VCaP (cell line): ENCODE measurements at regions not wholly inside any gene's neighbourhood (a gene's known extent, or its start where the extent isn't known, plus 50 kb on each side); places are given as distances from the start of the nearest gene placed in this dataset.

Experiments
- H3K27ac ChIP-seq: fragments of 450-650 bp; 2 replicates; pipeline ENCODE4 v1.5.1; 2017
- TF ChIP-seq, protein P1 (sequence below): fragments of 450-650 bp; conservative IDR thresholded peaks from 2 replicates; pipeline ENCODE4 v1.5.1; 2017; ENCODE audit warnings: mild to moderate bottlenecking, moderate library complexity

DNA sequence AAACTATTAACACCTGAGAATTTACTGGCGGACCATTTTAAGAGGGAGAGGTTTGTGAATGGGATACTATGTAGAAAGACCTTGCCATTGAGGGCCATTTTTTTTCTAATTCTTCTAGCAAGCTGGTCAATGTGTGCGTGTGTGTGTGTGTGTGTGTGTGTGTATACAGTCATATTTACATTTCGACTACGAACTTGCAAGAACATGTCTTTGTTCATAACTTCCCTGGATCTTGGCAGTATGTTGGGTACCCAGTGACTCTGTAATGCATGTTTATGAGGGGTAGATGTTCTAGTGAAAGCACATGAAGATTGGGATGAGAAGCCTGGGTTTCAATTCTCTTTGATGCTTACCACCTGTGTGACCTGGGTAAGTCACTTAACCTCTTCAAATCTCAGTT, 133.6 kb downstream of the UBE2E3 start:
- H3K27ac ChIP-seq: no peak overlapping the region
- TF ChIP-seq, protein P1, sequence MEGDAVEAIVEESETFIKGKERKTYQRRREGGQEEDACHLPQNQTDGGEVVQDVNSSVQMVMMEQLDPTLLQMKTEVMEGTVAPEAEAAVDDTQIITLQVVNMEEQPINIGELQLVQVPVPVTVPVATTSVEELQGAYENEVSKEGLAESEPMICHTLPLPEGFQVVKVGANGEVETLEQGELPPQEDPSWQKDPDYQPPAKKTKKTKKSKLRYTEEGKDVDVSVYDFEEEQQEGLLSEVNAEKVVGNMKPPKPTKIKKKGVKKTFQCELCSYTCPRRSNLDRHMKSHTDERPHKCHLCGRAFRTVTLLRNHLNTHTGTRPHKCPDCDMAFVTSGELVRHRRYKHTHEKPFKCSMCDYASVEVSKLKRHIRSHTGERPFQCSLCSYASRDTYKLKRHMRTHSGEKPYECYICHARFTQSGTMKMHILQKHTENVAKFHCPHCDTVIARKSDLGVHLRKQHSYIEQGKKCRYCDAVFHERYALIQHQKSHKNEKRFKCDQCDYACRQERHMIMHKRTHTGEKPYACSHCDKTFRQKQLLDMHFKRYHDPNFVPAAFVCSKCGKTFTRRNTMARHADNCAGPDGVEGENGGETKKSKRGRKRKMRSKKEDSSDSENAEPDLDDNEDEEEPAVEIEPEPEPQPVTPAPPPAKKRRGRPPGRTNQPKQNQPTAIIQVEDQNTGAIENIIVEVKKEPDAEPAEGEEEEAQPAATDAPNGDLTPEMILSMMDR: no peak

DNA sequence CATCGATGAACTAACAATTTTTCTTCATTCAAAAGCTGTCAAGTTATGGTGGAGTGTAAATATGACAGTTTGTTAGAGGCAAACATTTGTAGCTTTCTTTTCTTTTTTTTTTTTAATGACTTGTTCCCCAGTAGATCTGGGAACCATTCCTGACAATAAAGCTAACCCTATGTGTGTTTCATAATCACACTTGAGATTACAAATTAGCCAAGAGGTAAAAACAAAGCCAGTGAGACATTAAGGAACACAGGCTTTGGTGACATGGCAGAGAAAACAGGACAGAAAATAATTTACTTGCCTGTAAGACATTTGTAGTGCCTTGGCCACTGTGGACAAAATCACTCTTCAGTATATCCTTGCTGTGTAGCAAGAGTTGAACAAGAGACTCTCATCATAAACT, 135.9 kb downstream of the UBE2E3 start:
- H3K27ac ChIP-seq: no peak overlapping the region

DNA sequence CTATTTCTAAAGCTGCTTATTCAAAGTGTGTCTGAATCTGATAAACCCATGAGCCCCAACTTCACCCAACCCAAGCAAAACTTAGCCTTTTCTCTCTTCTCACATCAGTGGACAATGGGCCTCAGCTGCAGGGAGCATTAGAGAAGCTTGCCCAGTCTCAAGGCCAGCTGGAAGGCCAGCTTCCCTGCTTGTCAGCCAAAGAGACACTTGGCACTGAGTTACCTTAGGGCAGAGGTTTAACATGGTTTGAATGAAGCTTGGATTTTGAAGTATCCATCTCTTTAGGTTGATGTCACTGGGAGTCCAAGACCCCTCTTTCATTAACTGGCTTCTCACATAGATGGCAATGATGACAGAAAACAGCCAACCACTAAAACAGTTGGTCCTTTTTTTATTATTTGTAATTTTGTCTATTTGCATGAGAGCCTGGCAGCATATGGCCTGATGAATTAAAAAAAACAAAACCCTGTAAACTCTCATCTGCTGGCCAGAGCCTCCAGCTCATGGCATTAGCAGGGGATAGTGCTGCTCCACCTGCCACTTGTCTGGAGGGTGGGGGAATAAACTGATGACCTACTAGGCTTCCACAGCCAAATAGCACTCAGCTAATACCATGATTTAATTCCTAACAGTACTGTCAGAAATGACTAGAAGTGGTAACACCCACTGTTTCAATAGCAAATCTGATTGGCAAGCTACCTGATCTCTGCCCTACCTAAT, 137.0 kb downstream of the UBE2E3 start:
- H3K27ac ChIP-seq: no peak overlapping the region

More for the DNA sequence above, 135.9 kb downstream of the UBE2E3 start:
- TF ChIP-seq, protein P1: no peak

DNA sequence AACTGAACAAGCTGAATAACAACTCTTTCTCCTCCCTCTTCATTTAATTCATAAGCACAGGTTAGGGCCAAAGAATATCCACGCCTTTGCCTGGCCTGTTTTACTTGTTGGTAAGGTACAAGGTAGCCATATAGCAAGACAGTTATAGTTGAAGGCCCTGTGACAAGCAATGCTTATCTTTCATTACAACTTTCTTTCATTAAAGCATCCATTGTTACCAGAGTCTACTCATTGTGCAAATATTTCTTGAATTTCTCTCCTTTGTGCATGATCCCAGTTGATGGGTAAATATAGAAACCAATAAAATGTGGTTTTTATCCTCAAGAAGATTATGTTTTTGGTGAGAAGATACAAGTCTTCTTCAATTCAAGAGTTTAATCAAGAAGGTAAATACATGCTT, 140.2 kb downstream of the UBE2E3 start:
- TF ChIP-seq, protein P1: no peak

More for the DNA sequence above, 137.0 kb downstream of the UBE2E3 start:
- TF ChIP-seq, protein P1: no peak

DNA sequence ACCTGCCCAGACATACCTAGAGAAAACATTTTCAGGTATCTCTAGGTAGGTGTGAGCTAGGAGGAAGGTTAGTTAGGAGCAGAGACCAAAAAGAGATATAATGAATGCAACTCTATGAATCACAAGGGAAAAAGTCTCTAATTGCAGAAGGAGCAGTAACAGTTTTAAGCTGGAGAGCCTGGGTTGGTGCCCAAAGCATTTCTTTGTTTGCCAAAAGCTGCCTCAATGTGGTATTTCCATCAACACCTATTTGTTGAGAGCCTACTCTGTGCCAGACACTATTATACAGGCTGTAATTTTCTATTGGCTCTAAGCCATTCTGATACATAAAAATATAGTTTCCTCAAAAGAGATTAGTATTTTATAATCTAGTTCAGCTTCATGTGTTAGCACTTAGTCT, 141.6 kb downstream of the UBE2E3 start:
- TF ChIP-seq, protein P1: no peak

More for the DNA sequence above, 140.2 kb downstream of the UBE2E3 start:
- H3K27ac ChIP-seq: no peak overlapping the region

DNA sequence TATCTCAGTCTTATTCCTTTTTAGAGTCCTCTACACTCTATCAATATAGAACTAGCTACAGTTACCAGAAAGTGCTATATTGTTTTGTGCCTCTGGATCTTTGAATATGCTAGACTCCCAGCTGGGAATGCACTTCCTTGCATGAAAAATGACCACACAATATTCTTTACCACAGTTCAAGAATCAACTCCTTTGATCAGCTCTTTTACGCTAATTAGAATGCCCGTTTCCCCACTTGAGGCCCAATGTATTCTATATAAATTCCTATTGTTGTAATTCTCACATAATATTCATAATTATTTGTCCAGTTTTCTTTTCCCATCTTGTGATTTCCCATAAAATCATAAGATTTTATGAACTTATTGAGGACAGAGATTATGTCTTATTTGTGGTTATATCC, 142.2 kb downstream of the UBE2E3 start:
- H3K27ac ChIP-seq: no peak overlapping the region
- TF ChIP-seq, protein P1: no peak

More for the DNA sequence above, 141.6 kb downstream of the UBE2E3 start:
- H3K27ac ChIP-seq: no peak overlapping the region

DNA sequence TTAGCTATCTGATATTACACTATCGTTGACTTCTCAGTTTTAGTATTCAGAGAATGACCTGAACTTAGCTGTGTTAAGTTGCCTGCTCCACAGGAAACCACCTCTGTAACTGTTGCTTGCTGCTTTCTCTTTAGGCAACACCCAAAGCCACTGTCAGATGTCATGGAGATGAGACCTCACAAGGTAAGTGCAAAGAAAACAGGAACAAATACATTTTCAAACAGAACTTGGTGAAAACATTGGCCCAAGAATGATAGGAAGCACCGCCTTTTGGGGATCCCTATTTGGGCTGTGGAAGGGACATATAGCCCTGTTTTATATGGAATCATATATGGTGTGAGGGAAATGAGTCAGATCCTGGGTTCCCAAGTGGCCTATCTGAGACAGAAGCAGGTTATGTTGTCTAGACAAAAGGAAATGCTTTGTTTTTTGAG, 143.4 kb downstream of the UBE2E3 start:
- TF ChIP-seq, protein P1: no peak
- no peak overlapping the region for H3K27ac ChIP-seq
